ENCODE measurements at regions not wholly inside any gene's neighbourhood (a gene's known extent, or its start where the extent isn't known, plus 50 kb on each side); places are given as distances from the start of the nearest gene placed in this dataset.

- no peak for DNase-seq (ENCODE audit: low spot score in 2 of 2)
- TF ChIP-seq CTCF (IDR thresholded peaks at IDR 0.05) (no peak), POLR2A (IDR thresholded peaks at IDR 0.05) (no peak)
- intact Hi-C loops (cut with DNase I; ENCODE audit: low total_unique reads), result no loop called here
- no peak overlapping the region for H3K4me3 ChIP-seq (ENCODE audit: low read depth, poor library complexity, severe bottlenecking)
- WGBS, 2 donors, result 63 to 74% methylated on average over 5 of the region's 5 CpGs
These were observed 55.5 kb downstream of the DRD1 start for GRCh38 chr5:175388531-175388930.

- DNase-seq (ENCODE audit: low spot score in 2 of 2), result no peak
- H3K4me3 ChIP-seq (ENCODE audit: low read depth, poor library complexity, severe bottlenecking), result no peak overlapping the region
- intact Hi-C loops (cut with DNase I; ENCODE audit: low total_unique reads), result no loop called here
- 49 to 69% methylated on average over 2 of the region's 2 CpGs for WGBS, 2 donors
- TF ChIP-seq POLR2A (IDR thresholded peaks at IDR 0.05) (no peak), CTCF (IDR thresholded peaks at IDR 0.05) (no peak)
These were observed 56.8 kb downstream of the DRD1 start for GRCh38 chr5:175387144-175387543.

- H3K4me3 ChIP-seq (ENCODE audit: low read depth, poor library complexity, severe bottlenecking), result no peak overlapping the region
- intact Hi-C loops (cut with DNase I; ENCODE audit: low total_unique reads), result no loop called here
- WGBS, 2 donors, result 67 to 72% methylated on average over 2 of the region's 2 CpGs
- no peak for TF ChIP-seq CTCF (IDR thresholded peaks at IDR 0.05)
- TF ChIP-seq POLR2A (IDR thresholded peaks at IDR 0.05), result no peak
- no peak for DNase-seq (ENCODE audit: low spot score in 2 of 2)
These were observed 57.5 kb downstream of the DRD1 start for GRCh38 chr5:175386526-175386925.

- intact Hi-C loops (cut with DNase I; ENCODE audit: low total_unique reads), result no loop called here
- H3K4me3 ChIP-seq (ENCODE audit: low read depth, poor library complexity, severe bottlenecking), result no peak overlapping the region
- no peak for TF ChIP-seq POLR2A (IDR thresholded peaks at IDR 0.05)
- TF ChIP-seq CTCF (IDR thresholded peaks at IDR 0.05), result no peak
- DNase-seq (ENCODE audit: low spot score in 2 of 2), result no peak
- WGBS, 2 donors, result 69 to 76% methylated on average over 9 of the region's 9 CpGs
These were observed 58.2 kb downstream of the DRD1 start for GRCh38 chr5:175385691-175386362.

- 68 to 88% methylated on average over 2 of the region's 2 CpGs for WGBS, 2 donors
- intact Hi-C loops (cut with DNase I; ENCODE audit: low total_unique reads), result no loop called here
- TF ChIP-seq CTCF (IDR thresholded peaks at IDR 0.05) (no peak), POLR2A (IDR thresholded peaks at IDR 0.05) (no peak)
These were observed 59.0 kb downstream of the DRD1 start for GRCh38 chr5:175384724-175385552.

More at GRCh38 chr5:175384724-175385552, 59.0 kb downstream of the DRD1 start:
- no peak for DNase-seq (ENCODE audit: low spot score in 2 of 2)
- no peak overlapping the region for H3K4me3 ChIP-seq (ENCODE audit: low read depth, poor library complexity, severe bottlenecking)

All from lower leg skin (tissue), 4 donors.